SJCRH30 (cell line): ENCODE measurements at regions not wholly inside any gene's neighbourhood (a gene's known extent, or its start where the extent isn't known, plus 50 kb on each side); places are given as distances from the start of the nearest gene placed in this dataset.

Experiments used
- DNase-seq, 2 experiments: peaks; one replicate each; pipeline ENCODE4 v3.0.0-alpha.2; 2015 to 2020
- H3K27ac ChIP-seq: fragments of 250-450 bp; sonication (Bioruptor Pico); 2 replicates; pipeline ENCODE4 v1.5.1; 2020; ENCODE audit warnings: mild to moderate bottlenecking, moderate library complexity
- H3K27me3 ChIP-seq: fragments of 250-450 bp; sonication (Bioruptor Pico); 2 replicates; pipeline ENCODE4 v1.5.1; 2020; ENCODE audit warnings: mild to moderate bottlenecking, moderate library complexity
- H3K36me3 ChIP-seq: fragments of 250-450 bp; sonication (Bioruptor Pico); 2 replicates; pipeline ENCODE4 v1.5.1; 2020; ENCODE audit warnings: mild to moderate bottlenecking, moderate library complexity
- H3K4me1 ChIP-seq: fragments of 250-450 bp; sonication (Bioruptor Pico); 2 replicates; pipeline ENCODE4 v1.5.1; 2020; ENCODE audit warnings: mild to moderate bottlenecking, moderate library complexity
- H3K4me3 ChIP-seq: fragments of 250-450 bp; sonication (Bioruptor Pico); 2 replicates; pipeline ENCODE4 v1.5.1; 2020; ENCODE audit warnings: mild to moderate bottlenecking, moderate library complexity
- H3K9me3 ChIP-seq: fragments of 250-450 bp; sonication (Bioruptor Pico); replicated peaks from 2 replicates; pipeline ENCODE4 v1.5.1; 2020; ENCODE audit warnings: mild to moderate bottlenecking, moderate library complexity

DNA sequence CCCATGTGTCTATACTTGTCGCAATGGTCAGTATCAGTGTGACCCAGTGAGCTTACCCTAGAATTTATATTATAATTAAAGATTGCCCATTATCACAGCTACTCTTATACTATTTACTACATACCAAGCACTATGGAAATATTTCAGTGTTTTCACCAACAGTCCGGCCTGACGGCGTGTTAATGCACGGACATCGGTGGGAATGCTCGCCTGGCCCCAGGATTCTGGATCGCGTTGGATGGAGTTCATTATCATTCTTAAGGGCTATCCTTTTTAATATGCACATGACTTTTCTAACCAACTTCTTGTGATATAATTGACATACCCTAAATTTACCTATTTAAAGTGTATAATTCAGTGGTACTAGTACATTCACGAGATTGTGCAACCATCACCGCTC, 51.8 kb upstream of the AFDN start:
- DNase-seq = no peak
- Histone ChIP-seq H3K4me3 (no peak overlapping the region), H3K27me3 (0 out of 2 replicates have a peak, but pooled peaks cover 9% of the 10 kb centered on the region), H3K36me3 (no peaks in the 10 kb centered on the region), H3K9me3 (no peaks in the 10 kb centered on the region), H3K4me1 (no peaks in the 10 kb centered on the region), H3K27ac (no peak overlapping the region)

DNA sequence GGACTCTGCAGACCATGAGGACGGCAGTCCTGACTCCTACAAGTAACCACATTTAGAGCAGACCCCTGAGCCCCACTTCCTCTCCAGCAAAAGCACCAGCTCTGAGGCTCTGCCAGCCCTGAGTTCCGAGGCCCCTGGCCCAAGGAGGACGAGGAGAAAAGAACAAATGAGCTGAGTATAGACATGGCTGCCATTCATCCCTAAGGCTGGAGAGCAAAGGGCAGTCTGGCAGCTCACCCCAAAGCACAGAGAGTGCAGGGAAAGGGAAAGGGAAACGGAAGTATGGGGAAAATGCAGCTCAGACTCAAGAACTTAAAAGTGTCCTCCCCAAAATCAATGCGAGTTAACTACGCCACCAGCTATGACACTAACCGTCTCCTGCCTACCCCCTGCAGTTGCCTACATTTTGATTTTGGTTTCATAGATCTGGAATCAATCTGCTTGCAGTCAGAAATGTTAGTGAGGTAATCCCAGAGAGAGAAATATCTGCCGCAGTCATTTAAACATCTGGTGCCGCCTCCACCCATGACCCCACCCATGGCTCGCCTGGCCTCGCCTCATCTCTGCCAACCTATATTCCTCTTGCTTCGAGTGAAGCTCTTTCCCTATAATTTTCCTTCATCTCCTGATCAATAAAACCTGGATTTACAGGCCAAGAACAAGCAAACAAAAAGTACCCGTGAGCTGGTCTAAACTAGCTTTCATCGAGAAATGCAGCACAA, 49.6 kb upstream of the AFDN start:
- Histone ChIP-seq H3K27ac (no peak overlapping the region), H3K27me3 (0 out of 2 replicates have a peak, but pooled peaks cover 9% of the 10 kb centered on the region), H3K36me3 (no peaks in the 10 kb centered on the region), H3K4me3 (no peak overlapping the region), H3K4me1 (no peaks in the 10 kb centered on the region), H3K9me3 (no peaks in the 10 kb centered on the region)
- no peak for DNase-seq
